Nephron progenitor cell (in vitro differentiated cells): ENCODE measurements at regions not wholly inside any gene's neighbourhood (a gene's known extent, or its start where the extent isn't known, plus 50 kb on each side); places are given as distances from the start of the nearest gene placed in this dataset.
"Not testable (repeated sequence)": the region's sequence is repeated elsewhere in the genome, so short reads cannot be mapped to it uniquely, and the experiment has no call there.

Experiments
- DNase-seq: peaks from one replicate; pipeline ENCODE4 v3.0.0; 2021
- H3K27ac Mint-ChIP-seq: 2 replicates; pipeline ENCODE4 v1.8.0; 2021; ENCODE audit warnings: mild to moderate bottlenecking, moderate library complexity, mixed read lengths
- H3K27me3 Mint-ChIP-seq: 2 replicates; pipeline ENCODE4 v1.8.0; 2021; ENCODE audit warnings: mild to moderate bottlenecking, low read depth, mixed read lengths; ENCODE audit not compliant: poor library complexity
- H3K36me3 Mint-ChIP-seq: 2 replicates; pipeline ENCODE4 v1.8.0; 2021; ENCODE audit warnings: low read depth, mixed read lengths
- H3K4me1 Mint-ChIP-seq: 2 replicates; pipeline ENCODE4 v1.8.0; 2021; ENCODE audit warnings: mixed read lengths
- H3K4me3 Mint-ChIP-seq: 2 replicates; pipeline ENCODE4 v1.8.0; 2021; ENCODE audit warnings: mild to moderate bottlenecking, moderate library complexity, mixed read lengths
- H3K9me3 Mint-ChIP-seq: 2 replicates; pipeline ENCODE4 v1.8.0; 2021; ENCODE audit warnings: mild to moderate bottlenecking, moderate library complexity, mixed read lengths
- TF ChIP-seq, protein P1 (sequence below): fragments of 200-600 bp; sonication (generic); IDR thresholded peaks from 2 replicates; pipeline ENCODE4 v1.5.0; 2021; ENCODE audit warnings: antibody characterized with exemption

- H3K27me3 Mint-ChIP-seq: no peaks in the 10 kb centered on the region
- TF ChIP-seq, protein P1, sequence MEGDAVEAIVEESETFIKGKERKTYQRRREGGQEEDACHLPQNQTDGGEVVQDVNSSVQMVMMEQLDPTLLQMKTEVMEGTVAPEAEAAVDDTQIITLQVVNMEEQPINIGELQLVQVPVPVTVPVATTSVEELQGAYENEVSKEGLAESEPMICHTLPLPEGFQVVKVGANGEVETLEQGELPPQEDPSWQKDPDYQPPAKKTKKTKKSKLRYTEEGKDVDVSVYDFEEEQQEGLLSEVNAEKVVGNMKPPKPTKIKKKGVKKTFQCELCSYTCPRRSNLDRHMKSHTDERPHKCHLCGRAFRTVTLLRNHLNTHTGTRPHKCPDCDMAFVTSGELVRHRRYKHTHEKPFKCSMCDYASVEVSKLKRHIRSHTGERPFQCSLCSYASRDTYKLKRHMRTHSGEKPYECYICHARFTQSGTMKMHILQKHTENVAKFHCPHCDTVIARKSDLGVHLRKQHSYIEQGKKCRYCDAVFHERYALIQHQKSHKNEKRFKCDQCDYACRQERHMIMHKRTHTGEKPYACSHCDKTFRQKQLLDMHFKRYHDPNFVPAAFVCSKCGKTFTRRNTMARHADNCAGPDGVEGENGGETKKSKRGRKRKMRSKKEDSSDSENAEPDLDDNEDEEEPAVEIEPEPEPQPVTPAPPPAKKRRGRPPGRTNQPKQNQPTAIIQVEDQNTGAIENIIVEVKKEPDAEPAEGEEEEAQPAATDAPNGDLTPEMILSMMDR: no peak
- no peaks in the 10 kb centered on the region for H3K4me1 Mint-ChIP-seq
- H3K4me3 Mint-ChIP-seq: no peak overlapping the region
- H3K27ac Mint-ChIP-seq: no peak overlapping the region
- H3K9me3 Mint-ChIP-seq: no peaks in the 10 kb centered on the region
- no peaks in the 10 kb centered on the region for H3K36me3 Mint-ChIP-seq
- no peak for DNase-seq
Measured at GRCh38 chr1:121594096-121594495, 409.3 kb downstream of the SRGAP2C start.

DNA sequence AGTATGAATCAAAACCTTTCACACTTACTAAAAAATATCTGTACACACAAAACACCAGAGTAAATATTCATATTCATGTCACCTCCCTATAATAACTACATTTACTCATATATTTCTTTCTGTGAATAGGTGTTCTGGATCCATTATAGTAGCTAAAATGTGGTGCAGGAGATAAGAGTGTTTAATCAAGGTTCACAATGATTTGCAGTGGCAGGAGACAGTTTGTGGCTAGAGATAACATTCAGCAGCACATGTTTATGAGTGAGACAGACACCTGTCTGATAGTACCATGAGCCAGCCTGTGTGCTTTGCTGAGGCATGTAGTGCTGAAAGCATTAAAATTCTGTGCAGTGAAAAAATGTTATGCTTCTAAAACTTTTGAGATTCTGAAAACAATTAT lies 410.3 kb downstream of the SRGAP2C start:
- Mint-ChIP-seq H3K9me3 (peaks cover 7% of the 10 kb centered on the region), H3K27me3 (no peaks in the 10 kb centered on the region), H3K36me3 (no peaks in the 10 kb centered on the region), H3K4me3 (no peak overlapping the region), H3K4me1 (no peaks in the 10 kb centered on the region), H3K27ac (no peak overlapping the region)
- TF ChIP-seq, protein P1: no peak
- DNase-seq: no peak

DNA sequence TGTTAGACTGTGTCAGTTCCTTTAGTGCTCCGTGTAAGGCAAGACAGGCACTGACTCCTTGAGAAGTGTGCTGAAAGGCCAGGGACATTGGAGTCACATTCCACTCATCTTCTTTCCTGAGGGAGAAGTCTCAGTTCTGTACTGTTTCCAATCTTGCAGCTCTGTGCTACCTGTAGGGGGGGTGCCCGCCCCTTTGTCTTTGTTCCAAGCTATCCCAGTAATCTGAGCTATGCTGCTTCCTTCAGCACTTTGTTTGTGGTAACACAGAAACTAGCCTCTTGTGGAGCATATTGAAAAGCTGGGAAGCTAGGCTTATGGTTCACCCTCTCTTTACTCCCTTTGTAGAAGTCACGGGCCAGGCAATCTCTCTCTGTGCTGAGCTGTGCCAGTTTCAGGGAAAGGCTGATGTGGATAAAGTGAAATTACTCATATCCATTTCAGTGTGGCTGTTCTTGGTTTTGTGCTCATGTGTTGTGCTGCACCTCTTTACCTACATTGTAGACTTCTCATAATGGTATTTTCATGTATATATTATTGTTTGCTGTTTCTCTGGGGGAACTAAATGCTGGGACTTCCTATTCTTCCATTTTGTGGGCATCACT lies 420.2 kb downstream of the SRGAP2C start:
- not testable (repeated sequence) for H3K27me3 Mint-ChIP-seq, H3K4me3 Mint-ChIP-seq, H3K36me3 Mint-ChIP-seq, DNase-seq, H3K4me1 Mint-ChIP-seq, H3K27ac Mint-ChIP-seq
- H3K9me3 Mint-ChIP-seq: peaks cover 33% of the 10 kb centered on the region

- not testable (repeated sequence) for H3K4me3 Mint-ChIP-seq, H3K36me3 Mint-ChIP-seq, H3K9me3 Mint-ChIP-seq, H3K4me1 Mint-ChIP-seq, H3K27me3 Mint-ChIP-seq, H3K27ac Mint-ChIP-seq, DNase-seq
Measured at GRCh38 chr1:121607499-121607898, 422.7 kb downstream of the SRGAP2C start.
